ENCODE measurements at regions not wholly inside any gene's neighbourhood (a gene's known extent, or its start where the extent isn't known, plus 50 kb on each side); places are given as distances from the start of the nearest gene placed in this dataset.

DNA sequence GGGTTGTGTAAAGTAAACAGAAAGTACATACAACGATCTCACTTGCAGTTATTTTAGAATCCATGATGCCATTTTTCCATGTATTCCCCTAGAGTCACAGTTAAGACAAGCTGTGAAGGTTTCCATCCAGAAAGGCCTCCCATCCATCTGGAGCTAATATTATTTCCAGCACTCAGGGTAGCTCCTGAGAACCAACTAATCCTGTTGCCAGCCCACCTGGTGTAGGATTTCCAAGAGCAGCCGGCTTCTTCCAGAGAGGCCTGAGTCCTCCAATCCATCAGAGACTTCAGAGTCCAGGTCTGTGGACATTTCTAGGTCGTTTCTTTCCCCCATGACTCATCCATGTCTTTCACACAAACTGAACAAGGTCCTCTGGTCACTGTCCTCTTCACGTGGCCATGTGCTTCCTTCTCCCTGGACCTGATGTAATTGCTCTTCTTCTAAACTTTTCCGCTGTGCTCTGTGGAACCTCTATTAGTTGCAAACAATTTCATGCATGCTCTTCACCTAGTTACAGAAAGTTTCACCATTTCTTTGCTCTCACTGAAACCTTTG lies 270.3 kb upstream of the TMTC4 start:
- no peak overlapping the region for H3K4me3 ChIP-seq (ENCODE audit: low read depth, low read length)
- ChIA-PET POLR2A (no interaction called here), CTCF (no interaction called here)
- DNase-seq (ENCODE audit: low read depth, low spot score), result no peak
- TF ChIP-seq, protein P1, sequence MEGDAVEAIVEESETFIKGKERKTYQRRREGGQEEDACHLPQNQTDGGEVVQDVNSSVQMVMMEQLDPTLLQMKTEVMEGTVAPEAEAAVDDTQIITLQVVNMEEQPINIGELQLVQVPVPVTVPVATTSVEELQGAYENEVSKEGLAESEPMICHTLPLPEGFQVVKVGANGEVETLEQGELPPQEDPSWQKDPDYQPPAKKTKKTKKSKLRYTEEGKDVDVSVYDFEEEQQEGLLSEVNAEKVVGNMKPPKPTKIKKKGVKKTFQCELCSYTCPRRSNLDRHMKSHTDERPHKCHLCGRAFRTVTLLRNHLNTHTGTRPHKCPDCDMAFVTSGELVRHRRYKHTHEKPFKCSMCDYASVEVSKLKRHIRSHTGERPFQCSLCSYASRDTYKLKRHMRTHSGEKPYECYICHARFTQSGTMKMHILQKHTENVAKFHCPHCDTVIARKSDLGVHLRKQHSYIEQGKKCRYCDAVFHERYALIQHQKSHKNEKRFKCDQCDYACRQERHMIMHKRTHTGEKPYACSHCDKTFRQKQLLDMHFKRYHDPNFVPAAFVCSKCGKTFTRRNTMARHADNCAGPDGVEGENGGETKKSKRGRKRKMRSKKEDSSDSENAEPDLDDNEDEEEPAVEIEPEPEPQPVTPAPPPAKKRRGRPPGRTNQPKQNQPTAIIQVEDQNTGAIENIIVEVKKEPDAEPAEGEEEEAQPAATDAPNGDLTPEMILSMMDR (IDR thresholded peaks at IDR 0.05; ENCODE audit: insufficient read depth, low read length, missing control alignments), result no peak

DNA sequence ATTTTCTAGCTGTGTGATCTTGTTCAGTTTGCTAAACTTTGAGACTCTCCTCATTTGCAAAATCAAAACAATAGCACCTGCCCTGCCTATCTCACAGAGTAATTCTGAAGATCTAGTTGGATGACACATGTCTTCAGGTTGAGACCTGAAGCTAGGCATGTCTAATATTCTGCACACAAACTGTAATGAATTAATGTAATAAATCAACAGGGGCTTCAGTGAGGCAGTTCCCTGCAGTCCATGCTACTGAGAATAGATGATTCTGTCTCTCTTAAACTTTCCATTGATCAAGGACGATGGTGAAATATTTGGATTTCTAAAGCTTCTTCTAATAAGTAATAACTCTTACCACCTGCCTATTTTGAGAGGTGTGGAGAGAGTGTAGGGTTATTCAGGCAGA lies 268.1 kb upstream of the TMTC4 start:
- ChIA-PET CTCF (no interaction called here), POLR2A (no interaction called here)
- H3K4me3 ChIP-seq (ENCODE audit: low read depth, low read length), result no peak overlapping the region
- DNase-seq (ENCODE audit: low read depth, low spot score), result no peak
- TF ChIP-seq, protein P1 (IDR thresholded peaks at IDR 0.05; ENCODE audit: insufficient read depth, low read length, missing control alignments), result no peak

DNA sequence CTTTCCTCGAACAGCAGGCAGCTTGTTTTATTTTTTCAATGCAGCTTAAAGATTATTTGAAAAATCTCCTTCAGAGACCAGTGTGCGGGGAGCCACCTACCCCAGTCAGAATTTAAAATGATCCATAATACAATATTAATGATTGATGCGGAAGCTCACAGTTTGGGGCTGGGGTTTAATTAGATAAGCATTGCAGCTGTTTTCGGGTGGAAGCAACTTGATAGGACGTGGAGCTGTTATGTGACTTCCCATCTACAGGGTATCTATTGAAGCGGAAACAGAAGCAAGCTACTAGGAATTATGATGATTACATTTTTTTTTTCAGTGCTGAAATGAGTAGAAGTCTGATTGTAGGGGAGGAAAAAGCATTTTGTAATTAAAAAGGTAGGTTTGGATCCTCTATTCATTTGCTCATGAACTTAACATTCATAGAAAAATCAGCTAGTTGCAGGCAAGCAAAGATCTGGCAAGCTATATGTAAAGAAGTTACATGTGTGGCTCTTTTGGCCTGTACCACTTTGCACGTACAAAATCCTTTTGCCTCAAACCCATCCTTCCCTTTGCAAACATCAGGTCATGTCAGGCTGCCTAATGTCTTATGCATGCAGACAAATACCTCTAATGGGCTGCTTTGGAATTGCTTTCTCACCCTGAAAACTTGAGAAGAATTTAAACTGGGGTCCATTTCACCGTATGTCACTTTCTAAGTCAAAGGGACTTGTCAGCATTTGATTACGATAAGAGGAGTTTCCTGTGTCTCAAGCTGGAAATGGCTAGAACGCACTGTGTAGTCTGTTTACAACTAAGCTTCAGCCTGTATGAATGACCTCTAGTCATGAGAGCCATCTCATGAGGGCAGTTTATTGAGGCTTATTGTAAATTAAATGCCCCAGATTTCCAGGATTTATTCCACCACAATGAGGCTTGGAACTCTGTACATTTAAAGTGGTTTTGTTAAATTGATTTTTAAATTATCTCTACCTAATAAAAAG lies 267.1 kb upstream of the TMTC4 start:
- DNase-seq (ENCODE audit: low read depth, low spot score), result no peak
- POLR2A ChIA-PET, result no interaction called here
- CTCF ChIA-PET, result no interaction called here
- TF ChIP-seq, protein P1 (IDR thresholded peaks at IDR 0.05; ENCODE audit: insufficient read depth, low read length, missing control alignments), result no peak
- no peak overlapping the region for H3K4me3 ChIP-seq (ENCODE audit: low read depth, low read length)

DNA sequence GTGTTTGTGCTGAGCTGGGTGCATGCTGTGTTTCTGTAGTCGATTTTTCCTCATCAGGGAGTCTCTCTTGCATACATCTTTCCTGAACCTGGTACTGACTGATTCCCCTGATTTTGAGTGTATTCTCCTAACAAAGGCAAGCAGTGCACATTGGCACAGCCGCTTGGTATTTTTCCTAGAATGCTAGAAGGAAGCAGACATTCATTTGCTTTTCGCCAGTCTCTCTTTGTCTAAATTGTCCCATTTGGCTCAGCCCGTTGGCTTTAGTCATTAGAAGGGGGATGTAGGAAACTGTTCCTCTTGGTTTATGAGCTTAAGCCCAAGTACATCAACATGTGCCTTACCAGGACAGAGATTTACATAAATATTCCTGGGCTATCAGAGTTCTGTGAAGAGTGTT lies 266.1 kb upstream of the TMTC4 start:
- ChIA-PET CTCF (no interaction called here), POLR2A (no interaction called here)
- H3K4me3 ChIP-seq (ENCODE audit: low read depth, low read length), result no peak overlapping the region
- TF ChIP-seq, protein P1 (IDR thresholded peaks at IDR 0.05; ENCODE audit: insufficient read depth, low read length, missing control alignments), result no peak
- no peak for DNase-seq (ENCODE audit: low read depth, low spot score)

DNA sequence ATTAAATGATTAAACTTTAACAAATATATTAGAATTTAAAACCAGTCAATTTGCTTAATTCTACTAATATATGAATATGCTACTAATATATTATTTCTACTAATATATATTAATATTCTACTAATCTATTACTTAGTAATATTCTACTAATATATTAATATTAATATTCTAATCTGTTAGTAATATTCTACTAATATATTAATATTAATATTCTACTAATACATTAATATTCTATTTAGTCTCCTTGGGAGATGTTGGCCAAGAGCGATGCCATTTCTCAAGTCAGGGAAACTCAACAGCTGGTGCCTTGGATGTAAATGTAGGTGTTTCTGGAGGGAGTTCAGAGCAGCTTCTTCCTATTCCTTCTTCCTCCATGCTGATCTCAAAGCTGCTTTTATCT lies 259.2 kb upstream of the TMTC4 start:
- DNase-seq (ENCODE audit: low read depth, low spot score), result no peak
- CTCF ChIA-PET, result no interaction called here

DNA sequence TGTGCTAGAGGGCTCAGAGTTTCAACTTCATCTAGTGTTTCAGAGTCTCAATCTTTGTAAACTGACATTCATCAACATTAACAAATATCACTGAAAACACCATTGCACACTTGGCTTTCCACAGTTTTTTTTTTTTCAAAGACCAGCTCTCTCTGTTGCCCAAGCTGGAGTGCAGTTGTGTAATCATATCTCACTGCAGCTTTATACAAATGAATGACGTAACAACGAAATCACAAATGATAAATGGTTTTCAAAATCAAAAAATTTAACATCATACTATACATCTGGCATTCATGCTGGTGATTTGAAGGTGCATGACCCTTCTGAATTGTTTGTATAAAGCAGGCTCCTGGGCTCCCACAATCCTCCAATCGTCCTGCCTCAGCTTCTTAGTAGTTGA lies 248.0 kb upstream of the TMTC4 start:
- TF ChIP-seq, protein P1 (IDR thresholded peaks at IDR 0.05; ENCODE audit: insufficient read depth, low read length, missing control alignments), result no peak

More for the DNA sequence above, 259.2 kb upstream of the TMTC4 start:
- no peak overlapping the region for H3K4me3 ChIP-seq (ENCODE audit: low read depth, low read length)
- POLR2A ChIA-PET, result no interaction called here
- TF ChIP-seq, protein P1 (IDR thresholded peaks at IDR 0.05; ENCODE audit: insufficient read depth, low read length, missing control alignments), result no peak

More for the DNA sequence above, 248.0 kb upstream of the TMTC4 start:
- POLR2A ChIA-PET, result no interaction called here
- no peak overlapping the region for H3K4me3 ChIP-seq (ENCODE audit: low read depth, low read length)
- CTCF ChIA-PET, result no interaction called here
- no peak for DNase-seq (ENCODE audit: low read depth, low spot score)

Data from AG04449 (cell line).